ENCODE measurements at regions not wholly inside any gene's neighbourhood (a gene's known extent, or its start where the extent isn't known, plus 50 kb on each side); places are given as distances from the start of the nearest gene placed in this dataset.

DNA sequence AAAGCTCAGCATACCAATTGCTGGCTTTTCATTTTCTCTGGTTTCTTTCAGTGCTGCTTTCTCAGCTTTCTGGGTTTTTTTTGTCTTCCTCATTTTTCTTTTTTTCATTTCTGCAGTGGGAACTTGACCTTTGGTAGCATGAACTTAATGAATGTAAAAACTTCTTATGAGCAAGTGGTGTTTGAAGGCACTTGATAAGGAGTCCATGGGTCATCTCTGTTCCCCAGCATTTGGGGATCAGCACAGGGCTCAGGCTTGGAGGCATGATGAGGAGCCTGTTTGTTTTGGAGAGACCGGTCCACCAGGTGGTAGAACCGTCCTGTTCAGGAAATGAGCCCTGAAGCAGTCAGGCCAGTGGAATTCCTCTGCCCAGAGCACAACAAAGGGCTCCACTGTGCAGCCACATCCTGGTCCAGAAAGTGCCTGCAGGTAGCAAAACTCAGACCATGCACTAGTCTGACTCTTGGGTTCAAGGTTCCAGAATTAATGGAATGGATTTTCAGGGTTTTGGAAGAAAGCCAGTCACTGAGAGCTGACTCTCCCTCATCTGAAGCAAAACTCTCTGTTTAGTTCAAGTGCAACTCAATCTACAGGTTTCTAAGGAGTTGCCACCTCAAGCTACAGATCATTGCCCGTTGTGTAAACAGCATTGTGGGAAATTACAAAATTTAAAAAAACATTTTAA, 52.3 kb upstream of the ADGRF1 start:
- H3K36me3 Mint-ChIP-seq (ENCODE audit: low read depth) = no peaks in the 10 kb centered on the region
- H3K27ac ChIP-seq (ENCODE audit: low read depth) = no peak overlapping the region
- no peaks in the 10 kb centered on the region for H3K79me2 ChIP-seq (replicated peaks; ENCODE audit: insufficient read depth)
- H3K27me3 Mint-ChIP-seq (ENCODE audit: insufficient read depth, low read depth, poor library complexity) = peaks cover 7% of the 10 kb centered on the region
- no peaks in the 10 kb centered on the region for H3K27me3 ChIP-seq (ENCODE audit: insufficient read depth)
- ATAC-seq (peak; percentile 47), DNase-seq (ENCODE audit: low spot score) (peak; percentile 32)
- peaks cover 5% of the 10 kb centered on the region; the same call in 2 of the 3 replicates for H3K4me1 Mint-ChIP-seq
- no peaks in the 10 kb centered on the region for H3K36me3 ChIP-seq (ENCODE audit: insufficient read depth)
- TF ChIP-seq, protein P1, sequence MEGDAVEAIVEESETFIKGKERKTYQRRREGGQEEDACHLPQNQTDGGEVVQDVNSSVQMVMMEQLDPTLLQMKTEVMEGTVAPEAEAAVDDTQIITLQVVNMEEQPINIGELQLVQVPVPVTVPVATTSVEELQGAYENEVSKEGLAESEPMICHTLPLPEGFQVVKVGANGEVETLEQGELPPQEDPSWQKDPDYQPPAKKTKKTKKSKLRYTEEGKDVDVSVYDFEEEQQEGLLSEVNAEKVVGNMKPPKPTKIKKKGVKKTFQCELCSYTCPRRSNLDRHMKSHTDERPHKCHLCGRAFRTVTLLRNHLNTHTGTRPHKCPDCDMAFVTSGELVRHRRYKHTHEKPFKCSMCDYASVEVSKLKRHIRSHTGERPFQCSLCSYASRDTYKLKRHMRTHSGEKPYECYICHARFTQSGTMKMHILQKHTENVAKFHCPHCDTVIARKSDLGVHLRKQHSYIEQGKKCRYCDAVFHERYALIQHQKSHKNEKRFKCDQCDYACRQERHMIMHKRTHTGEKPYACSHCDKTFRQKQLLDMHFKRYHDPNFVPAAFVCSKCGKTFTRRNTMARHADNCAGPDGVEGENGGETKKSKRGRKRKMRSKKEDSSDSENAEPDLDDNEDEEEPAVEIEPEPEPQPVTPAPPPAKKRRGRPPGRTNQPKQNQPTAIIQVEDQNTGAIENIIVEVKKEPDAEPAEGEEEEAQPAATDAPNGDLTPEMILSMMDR (conservative IDR thresholded peaks at IDR 0.05; ENCODE audit: low read depth in 2 of 2) = peak in 1 of 2 experiments; percentile 37; a peak in 3 of 4 replicates
- no peak for TF ChIP-seq EZH2phosphoT487 (IDR thresholded peaks at IDR 0.05; ENCODE audit: unreplicated experiment)
- TF ChIP-seq REST (IDR thresholded peaks at IDR 0.05; ENCODE audit: unreplicated experiment) = no peak
- no peak for TF ChIP-seq POLR2AphosphoS5 (IDR thresholded peaks at IDR 0.05; ENCODE audit: low read depth)
- peak overlapping the region; percentile 35; the same call in 1 of the 2 replicates for H3K27ac Mint-ChIP-seq
- H3K4me1 ChIP-seq (ENCODE audit: insufficient read depth) = no peaks in the 10 kb centered on the region; the same call in 1 of the 2 replicates
- H3K4me3 Mint-ChIP-seq = no peak overlapping the region
- H3K9me3 Mint-ChIP-seq = no peaks in the 10 kb centered on the region
- H3K9me2 ChIP-seq (ENCODE audit: insufficient read depth) = 0 out of 2 replicates have a peak, but pooled peaks cover 6% of the 10 kb centered on the region
- no peaks in the 10 kb centered on the region for H4K20me1 ChIP-seq (replicated peaks; ENCODE audit: insufficient read depth)
- H3F3A ChIP-seq (replicated peaks; ENCODE audit: low read depth) = no peaks in the 10 kb centered on the region
- no peak overlapping the region for H3K4me2 ChIP-seq
- H2AFZ ChIP-seq = peak overlapping the region; percentile 45; the same call in 1 of the 2 replicates
- no peak overlapping the region for H3K4me3 ChIP-seq

DNA sequence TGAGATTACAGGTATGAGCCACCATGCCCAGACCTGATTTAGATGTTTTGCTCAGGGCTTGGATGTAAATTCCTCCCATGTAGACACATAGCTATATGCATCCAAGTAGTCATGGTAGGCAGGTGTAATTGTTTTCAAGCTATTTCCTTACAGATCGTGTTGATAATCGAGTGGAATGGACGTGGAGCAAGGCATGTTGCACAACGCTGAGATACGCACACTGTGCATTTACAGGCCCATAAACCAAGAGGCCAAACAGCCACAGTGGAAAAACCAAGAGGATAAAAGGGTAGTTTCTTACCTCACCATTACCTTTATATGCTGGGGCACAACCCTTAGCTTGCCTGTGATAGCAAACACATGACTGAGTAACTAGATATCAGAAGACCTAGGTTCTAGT, 51.0 kb upstream of the ADGRF1 start:
- Mint-ChIP-seq H3K36me3 (ENCODE audit: low read depth) (no peaks in the 10 kb centered on the region), H3K9me3 (no peaks in the 10 kb centered on the region), H3K4me1 (peaks cover 5% of the 10 kb centered on the region; the same call in 2 of the 3 replicates), H3K27me3 (ENCODE audit: insufficient read depth, low read depth, poor library complexity) (peaks cover 7% of the 10 kb centered on the region), H3K4me3 (no peak overlapping the region), H3K27ac (no peak overlapping the region)
- Histone ChIP-seq H2AFZ (no peak overlapping the region), H3K4me2 (no peak overlapping the region), H4K20me1 (replicated peaks; ENCODE audit: insufficient read depth) (no peaks in the 10 kb centered on the region), H3F3A (replicated peaks; ENCODE audit: low read depth) (no peaks in the 10 kb centered on the region), H3K27me3 (ENCODE audit: insufficient read depth) (no peaks in the 10 kb centered on the region), H3K4me3 (no peak overlapping the region), H3K79me2 (replicated peaks; ENCODE audit: insufficient read depth) (no peaks in the 10 kb centered on the region), H3K36me3 (ENCODE audit: insufficient read depth) (no peaks in the 10 kb centered on the region), H3K9me2 (ENCODE audit: insufficient read depth) (0 out of 2 replicates have a peak, but pooled peaks cover 6% of the 10 kb centered on the region), H3K4me1 (ENCODE audit: insufficient read depth) (no peaks in the 10 kb centered on the region; the same call in 1 of the 2 replicates), H3K27ac (ENCODE audit: low read depth) (no peak overlapping the region)
- DNase-seq (ENCODE audit: low spot score) (no peak), ATAC-seq (no peak)
- TF ChIP-seq ETS1 (IDR thresholded peaks at IDR 0.05) = no peak
- no peak for TF ChIP-seq NANOG (IDR thresholded peaks at IDR 0.05; ENCODE audit: borderline replicate concordance)
- TF ChIP-seq POLR2AphosphoS5 (IDR thresholded peaks at IDR 0.05; ENCODE audit: low read depth) = no peak
- TF ChIP-seq JUNB (IDR thresholded peaks at IDR 0.05; ENCODE audit: unreplicated experiment) = no peak
- TF ChIP-seq, protein P2, sequence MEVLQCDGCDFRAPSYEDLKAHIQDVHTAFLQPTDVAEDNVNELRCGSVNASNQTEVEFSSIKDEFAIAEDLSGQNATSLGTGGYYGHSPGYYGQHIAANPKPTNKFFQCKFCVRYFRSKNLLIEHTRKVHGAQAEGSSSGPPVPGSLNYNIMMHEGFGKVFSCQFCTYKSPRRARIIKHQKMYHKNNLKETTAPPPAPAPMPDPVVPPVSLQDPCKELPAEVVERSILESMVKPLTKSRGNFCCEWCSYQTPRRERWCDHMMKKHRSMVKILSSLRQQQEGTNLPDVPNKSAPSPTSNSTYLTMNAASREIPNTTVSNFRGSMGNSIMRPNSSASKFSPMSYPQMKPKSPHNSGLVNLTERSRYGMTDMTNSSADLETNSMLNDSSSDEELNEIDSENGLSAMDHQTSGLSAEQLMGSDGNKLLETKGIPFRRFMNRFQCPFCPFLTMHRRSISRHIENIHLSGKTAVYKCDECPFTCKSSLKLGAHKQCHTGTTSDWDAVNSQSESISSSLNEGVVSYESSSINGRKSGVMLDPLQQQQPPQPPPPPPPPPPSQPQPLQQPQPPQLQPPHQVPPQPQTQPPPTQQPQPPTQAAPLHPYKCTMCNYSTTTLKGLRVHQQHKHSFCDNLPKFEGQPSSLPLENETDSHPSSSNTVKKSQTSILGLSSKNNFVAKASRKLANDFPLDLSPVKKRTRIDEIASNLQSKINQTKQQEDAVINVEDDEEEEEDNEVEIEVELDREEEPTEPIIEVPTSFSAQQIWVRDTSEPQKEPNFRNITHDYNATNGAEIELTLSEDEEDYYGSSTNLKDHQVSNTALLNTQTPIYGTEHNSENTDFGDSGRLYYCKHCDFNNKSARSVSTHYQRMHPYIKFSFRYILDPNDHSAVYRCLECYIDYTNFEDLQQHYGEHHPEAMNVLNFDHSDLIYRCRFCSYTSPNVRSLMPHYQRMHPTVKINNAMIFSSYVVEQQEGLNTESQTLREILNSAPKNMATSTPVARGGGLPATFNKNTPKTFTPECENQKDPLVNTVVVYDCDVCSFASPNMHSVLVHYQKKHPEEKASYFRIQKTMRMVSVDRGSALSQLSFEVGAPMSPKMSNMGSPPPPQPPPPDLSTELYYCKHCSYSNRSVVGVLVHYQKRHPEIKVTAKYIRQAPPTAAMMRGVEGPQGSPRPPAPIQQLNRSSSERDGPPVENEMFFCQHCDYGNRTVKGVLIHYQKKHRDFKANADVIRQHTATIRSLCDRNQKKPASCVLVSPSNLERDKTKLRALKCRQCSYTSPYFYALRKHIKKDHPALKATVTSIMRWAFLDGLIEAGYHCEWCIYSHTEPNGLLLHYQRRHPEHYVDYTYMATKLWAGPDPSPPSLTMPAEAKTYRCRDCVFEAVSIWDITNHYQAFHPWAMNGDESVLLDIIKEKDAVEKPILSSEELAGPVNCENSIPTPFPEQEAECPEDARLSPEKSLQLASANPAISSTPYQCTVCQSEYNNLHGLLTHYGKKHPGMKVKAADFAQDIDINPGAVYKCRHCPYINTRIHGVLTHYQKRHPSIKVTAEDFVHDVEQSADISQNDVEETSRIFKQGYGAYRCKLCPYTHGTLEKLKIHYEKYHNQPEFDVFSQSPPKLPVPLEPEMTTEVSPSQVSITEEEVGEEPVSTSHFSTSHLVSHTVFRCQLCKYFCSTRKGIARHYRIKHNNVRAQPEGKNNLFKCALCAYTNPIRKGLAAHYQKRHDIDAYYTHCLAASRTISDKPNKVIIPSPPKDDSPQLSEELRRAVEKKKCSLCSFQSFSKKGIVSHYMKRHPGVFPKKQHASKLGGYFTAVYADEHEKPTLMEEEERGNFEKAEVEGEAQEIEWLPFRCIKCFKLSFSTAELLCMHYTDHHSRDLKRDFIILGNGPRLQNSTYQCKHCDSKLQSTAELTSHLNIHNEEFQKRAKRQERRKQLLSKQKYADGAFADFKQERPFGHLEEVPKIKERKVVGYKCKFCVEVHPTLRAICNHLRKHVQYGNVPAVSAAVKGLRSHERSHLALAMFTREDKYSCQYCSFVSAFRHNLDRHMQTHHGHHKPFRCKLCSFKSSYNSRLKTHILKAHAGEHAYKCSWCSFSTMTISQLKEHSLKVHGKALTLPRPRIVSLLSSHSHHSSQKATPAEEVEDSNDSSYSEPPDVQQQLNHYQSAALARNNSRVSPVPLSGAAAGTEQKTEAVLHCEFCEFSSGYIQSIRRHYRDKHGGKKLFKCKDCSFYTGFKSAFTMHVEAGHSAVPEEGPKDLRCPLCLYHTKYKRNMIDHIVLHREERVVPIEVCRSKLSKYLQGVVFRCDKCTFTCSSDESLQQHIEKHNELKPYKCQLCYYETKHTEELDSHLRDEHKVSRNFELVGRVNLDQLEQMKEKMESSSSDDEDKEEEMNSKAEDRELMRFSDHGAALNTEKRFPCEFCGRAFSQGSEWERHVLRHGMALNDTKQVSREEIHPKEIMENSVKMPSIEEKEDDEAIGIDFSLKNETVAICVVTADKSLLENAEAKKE (CRISPR knock-in tag; IDR thresholded peaks at IDR 0.05) = no peak

Measured in GM23338 (cell line).